ENCODE measurements at regions not wholly inside any gene's neighbourhood (a gene's known extent, or its start where the extent isn't known, plus 50 kb on each side); places are given as distances from the start of the nearest gene placed in this dataset.

DNA sequence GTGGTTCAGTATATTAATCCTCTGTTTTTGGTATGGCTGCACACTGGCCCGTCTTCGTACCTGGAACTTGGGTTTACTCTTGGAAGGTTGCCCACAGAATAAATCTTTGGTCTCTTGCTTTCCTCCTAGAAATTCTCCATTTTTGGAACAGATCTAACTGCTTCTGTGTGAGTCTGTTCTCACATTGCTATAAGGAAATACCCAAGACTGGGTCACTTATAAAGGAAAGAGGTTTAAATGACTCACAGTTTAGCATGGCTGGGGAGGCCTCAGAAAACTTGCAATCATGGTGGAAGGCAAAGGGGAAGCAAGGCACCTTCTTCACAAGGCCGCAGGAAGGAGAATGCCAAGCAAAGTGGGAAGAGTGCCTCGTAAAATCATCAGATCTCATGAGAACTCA, 407.8 kb upstream of the PDE3A start:
- DNase-seq, result no peak

DNA sequence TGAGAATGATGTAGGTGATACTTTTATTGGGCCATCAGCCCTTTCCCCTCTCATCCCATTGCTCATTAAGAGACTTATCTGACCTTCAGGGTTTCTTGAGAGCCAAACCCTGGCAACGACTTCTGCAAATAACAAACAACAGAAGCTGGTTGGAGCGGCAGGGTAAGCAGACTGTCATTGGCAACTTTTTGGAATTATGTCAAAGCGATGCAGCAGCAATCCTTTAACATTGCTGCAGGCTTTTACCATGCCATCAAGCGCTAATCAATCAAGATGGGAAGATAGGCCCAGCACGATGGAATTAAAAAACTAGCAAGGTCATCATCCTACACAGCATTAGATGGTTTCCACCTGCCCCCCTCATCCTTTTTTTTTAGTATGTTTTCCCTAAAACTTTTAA, 406.1 kb upstream of the PDE3A start:
- DNase-seq, result no peak

DNA sequence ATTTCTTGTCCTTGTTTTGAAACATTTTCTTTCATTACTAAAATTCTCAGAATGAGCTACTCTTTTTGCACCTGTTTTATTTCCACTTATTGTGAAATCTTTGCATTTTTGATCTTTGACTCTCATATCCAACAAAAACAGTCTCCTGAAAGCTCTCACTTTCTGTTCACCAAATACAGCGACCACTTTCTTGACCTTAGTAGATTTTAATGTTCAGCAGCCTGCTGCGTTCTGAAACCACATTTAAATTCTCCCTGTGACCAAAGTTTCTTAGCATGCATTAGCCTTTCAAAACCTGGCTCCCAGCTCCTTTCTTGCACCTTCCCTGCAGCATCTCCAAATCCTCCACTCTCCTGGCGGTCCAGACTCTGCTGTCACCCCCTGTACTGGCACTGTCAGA, 404.4 kb upstream of the PDE3A start:
- DNase-seq, result no peak

DNA sequence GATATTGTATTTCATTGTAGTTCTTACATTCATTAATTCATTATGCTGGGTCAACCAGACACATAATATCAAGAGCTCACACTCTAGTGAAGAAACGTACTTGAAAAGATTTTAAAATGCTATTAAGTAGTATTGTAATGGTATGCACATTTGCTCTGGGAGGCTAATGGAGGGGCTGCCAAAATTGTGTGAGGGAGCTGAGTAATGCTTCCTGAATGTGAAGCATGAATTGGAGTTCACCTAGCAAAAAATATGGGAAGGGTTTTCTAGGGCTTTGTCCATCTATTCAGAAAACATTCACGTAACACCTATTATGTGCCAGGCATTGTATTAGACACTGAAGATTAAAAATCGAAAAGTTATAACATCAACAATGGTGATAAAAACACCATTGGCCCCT, 403.8 kb upstream of the PDE3A start:
- no peak for DNase-seq

DNA sequence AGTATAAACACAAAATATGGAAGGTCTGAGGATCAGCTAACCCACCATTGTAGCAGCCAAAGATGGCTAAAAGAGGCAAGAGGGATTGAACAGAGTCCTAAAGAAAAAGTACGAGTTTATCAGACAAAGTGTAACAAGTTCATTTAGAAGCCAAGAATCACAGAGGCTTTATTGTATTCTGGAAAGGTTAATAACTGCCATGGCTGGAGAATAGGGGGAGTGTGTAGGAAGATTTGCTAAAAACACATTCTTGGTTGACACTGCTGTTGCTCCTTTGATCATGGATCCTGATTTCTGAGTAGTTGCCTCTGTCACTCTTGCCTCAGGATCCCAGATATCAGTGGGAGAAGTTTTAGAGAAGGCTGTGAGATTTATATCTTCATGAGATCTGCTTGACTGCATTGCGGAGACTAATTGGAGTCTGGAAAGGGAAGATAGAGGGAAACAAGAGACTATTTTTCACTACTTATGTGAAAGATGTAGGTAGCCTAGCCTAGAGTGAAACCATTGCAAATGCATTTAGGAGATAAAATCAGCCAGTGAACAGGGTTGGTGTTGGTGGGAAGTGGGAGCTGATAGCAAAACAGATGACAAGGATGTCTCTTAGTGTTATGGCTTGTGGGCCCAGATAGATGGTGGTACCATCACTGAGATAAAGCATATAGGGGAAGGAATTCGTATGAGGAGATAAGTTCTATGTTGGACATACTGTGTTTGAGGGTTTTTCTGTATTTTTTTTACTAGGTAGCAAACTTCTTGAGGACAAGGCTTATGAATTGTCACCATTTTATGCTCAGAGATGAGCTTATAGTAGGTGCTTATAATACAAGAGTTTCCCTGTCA, 402.9 kb upstream of the PDE3A start:
- no peak for DNase-seq

DNA sequence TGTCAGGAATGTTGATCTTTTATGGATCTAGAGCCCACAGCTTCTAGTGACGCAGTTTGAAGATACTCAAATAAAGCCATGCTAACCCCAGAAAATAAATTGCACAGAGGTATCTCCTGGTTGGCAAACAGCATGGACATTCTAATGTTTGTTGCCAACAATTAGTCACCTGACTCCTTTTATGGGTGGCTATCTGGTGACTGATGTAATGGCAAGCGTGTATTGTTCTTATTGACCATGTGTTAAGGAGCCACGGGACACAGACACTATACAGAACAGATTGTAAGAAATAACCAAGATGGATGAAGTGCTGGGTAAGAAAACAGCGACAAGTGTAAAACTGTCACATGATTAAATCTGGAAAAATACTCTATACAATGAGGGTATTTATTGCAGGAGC, 401.3 kb upstream of the PDE3A start:
- no peak for DNase-seq

DNA sequence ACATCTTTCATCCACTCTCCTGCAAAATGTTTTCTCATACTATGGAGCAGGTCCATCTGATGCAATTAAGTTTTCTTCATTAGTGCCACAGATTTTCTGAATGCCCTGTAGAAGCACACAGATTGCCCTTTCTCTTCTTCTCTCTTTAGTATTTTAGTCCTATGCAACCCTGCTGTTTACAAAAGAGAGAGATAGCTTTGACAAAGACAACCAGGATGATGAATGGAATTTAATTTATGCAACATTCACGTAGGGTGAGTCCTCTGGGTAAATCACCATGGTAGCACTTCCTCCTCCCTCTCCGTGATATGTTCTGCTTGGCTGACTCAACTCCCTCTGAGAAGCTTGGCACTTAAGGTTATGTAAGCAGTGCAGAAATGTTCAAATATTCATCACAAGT, 400.9 kb upstream of the PDE3A start:
- peak; percentile 65 to 66 for DNase-seq

DNA sequence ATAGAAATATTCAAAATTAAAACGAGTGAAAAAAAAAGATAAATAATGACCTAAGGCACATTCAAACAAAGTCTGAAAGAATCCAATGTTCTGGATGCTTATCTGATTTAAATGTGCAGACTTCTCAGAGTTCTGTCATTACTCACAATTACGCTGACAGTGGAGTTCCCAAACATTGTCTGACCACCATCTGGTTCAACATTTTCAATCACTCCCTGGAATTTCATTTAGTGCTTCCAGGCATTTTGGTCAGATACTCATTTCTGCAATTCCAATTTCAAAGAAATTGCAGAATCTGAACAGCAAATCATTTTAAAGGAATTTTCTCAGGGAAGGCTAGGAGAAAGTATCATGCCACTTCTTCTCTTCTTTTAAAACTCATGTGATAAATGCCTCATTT, 398.2 kb upstream of the PDE3A start:
- no peak for DNase-seq

DNA sequence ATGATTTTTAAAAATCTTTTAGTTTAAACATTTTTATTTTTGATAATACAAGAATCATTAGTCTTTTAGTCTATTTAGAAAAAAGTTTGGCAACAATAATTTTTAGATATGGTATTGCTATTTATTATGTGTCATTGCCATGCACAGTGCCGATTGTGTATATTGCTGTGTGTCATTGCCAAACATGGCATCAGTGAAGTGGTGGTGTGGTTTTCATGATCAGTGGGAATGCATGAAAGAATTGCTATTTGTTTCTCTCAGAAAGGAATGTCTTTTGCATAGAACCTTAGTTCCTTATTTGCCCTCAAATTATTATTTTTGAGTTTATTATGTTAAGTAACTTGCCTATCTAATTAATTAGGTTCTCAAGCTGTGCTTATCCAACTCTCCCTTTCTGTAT, 397.5 kb upstream of the PDE3A start:
- DNase-seq, result no peak

DNA sequence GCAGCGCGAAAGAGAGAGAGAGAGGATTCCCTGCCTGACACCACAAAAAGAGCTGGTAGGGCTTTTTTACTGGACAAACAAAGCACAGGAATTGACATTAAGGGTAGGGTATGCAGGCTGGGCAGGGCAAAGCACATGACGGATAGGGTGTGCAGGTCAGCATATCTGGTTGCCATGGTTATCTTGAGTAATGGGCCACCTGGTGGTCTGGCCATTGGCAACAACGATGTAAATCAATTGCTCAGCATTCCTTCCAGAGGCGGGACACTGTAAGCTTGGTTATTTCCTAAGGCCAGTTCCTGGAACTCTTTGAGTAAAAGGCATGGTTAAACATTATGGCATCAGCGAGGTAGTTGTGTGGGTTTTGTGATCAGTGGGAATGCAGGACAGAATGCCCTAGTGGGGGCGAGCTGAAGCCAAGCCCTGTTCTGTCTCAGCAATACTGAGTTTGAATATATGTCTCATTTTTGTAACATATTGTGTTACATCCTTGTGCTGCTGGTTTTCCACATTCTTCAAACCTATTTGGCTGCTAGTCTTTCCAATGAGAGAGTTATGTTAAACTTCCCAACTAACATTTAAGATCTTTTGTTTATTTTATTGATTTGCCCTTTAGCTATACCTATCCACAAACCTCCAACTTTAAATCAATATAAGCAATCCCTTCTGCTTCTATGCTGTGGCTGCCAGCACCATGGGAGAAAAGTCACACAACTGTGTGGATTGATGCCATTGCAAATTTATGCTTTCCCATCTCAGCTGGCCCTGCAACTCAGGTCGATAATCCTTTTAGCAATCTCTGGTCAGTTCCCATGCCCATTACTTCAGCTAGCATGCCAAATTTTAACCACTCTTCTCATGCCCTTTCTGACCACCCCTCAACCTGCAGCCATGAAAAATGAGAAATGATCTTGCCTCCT, 396.7 kb upstream of the PDE3A start:
- DNase-seq, result no peak

DNA sequence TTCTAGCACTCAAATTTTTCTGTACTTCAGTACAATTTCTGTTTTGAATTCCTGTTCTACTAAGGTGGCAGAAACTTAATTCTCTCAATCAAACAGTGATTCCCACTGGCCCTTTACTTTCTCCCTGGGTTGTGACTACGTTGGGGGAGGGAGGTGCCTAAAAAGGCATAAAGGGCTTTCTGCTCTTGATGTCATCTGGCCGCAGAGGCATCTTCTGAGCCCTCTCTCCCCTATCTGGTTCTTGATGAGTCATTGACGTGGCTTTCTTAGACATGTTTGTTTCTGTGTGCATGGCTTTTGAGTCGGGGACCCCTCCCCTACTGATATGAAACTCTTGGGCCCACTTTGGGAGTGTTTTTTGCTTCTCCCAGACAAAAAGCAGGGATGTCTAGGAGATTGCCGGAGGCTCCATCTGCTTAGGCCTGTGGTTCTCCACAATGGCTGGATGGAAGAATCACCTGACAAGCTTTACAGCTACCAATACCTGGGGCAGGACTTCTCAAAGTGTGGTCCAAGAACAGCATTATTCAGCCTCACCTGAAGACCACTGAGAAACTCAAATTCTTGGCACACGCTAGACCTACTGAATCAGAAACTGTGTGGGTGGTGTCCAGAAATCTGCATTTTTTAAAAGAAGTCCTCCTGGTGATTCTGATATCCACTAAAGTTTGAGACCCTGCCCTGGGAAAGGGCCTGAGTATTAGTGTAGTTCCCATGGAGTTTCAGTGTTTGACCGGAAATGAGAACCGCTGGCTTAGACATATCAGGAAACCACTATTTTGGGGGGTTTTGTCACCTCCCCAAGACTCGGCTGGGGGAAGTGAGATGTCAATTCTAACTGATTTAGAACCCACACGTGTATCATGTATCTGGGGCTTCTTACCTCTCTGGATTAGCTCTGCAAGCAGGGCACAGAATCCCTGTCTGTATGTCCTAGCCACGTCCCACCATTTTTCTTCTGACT, 395.7 kb upstream of the PDE3A start:
- DNase-seq, result no peak

DNA sequence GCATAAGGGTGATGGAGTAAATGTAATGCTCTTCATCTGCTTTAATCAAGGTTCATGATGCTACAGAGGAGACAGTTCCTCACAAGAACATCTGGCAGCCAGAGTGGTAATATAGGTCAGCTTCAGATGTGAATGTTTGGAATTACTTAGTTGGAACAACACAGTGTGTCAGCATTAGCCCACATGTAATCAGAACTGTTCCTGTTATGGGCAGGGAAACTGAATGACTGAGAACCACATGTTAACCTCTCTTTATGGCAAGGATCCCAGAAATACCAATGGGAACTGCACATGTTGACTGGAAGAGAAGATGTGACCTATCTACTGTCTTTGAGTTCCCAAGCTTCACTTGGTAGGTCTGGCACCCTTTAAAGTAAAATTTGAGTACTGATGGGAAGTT, 390.1 kb upstream of the PDE3A start:
- no peak for DNase-seq

DNA sequence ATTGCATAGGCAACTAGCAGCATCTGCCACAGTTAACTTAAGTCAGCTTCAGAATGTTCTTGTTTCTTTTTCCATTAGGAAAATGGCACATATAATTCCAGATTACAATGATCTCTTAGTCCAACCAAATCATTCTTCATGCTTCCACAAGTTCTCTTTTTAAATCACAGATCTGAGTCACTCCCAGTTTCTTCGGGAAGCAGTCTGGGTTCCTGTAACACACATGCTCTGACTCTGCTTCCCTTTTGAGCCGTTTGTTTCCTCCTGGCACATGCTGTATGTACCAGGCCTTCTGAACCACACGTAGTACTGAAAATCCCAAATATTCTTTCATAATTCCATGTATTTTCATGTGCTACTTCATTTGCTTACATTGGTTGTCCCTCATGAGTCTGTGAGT, 388.8 kb upstream of the PDE3A start:
- peak; percentile 43 to 54 for DNase-seq

DNA sequence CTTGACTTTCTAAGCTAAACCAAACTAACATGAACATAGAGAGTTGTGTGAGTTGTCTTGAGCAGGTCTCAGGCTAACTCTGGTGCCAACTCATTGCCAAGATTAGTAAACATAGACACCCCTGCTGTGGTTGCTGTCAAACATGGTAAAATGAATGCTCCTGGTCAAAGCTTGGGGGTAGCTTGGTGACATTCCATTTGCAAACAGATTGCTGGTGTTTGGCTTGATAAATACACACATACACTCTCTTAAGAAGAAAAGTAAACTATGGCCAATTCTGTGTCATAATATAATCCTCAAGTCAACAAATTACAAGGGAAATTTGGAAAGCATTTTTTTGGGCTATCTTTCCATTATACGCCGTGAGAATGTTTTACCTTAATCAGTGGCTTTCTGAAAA, 386.4 kb upstream of the PDE3A start:
- no peak for DNase-seq

DNA sequence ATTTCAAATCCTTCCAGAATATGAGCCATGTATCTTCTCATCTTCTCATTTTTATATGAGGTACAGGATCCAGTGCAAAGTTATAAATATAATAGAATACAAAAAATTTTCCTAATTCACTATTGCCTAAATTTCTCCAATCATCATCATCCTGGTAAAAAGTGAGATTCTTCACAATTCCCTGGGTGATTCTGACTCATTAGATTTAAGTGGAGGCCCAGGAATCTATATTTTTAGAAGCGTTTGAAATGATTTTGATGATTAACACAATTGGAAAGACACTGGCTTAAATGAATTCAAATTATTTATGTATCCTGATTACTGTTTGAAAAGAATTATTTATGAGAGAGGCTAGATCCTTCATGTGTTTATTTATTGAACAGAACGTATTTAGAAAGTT, 380.3 kb upstream of the PDE3A start:
- DNase-seq, result no peak

DNA sequence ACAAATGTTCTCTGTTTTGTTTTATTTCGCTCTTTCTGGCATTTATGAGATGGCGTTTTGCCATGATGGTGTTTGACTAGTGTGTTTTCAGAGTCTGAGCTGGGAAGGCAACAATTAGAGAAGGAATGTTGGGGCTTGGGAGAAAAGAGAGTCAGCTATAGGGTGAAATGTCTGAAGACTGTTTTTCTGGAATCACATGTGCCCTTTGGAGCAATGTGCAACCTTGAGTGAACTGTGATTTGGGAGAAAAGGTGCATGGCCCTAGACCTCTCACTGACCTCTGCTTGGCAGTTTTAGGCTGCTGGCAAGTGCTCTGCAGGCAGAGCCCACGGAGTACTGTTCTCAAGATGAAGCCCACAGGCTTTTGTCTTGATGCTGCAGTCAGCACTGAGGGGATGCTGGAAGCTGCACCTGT, 379.9 kb upstream of the PDE3A start:
- no peak for DNase-seq

DNA sequence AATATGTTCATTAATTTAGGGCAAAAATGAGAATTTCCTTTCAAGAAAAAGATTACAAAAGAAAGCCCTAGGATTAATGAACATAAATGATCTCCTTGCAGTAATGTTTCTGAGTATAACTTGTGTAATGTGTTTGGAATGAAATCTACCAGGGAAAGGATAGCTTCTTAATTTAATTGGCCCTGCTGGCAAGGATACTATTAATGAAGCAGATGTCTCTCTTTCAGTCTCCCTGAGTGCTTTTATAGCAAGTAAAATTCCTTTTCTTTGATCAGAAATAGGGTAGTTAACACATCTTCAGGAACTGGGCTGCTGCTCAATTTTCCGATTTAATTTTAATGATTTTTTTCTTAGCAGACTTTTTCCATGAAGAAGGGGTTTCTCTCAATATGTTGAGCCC, 379.4 kb upstream of the PDE3A start:
- DNase-seq, result no peak

DNA sequence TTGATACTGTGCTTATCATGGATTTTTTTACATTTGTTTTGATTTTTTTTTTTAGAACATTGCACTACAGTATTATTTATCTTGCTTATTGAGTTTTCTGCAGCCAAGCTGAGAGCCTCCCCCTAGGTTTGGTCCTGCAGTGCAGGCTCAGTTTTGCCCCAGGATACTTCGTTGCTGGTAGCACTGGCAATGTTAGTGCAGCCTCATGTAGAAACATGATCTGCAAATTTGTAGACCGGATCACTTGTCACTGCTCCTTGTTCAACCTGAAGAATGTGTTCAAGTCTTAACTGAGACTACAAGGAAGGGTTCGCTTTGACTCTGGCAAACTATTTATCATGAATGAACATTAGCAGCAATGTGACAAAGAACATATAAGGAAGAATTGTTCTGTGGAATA, 377.2 kb upstream of the PDE3A start:
- no peak for DNase-seq

DNA sequence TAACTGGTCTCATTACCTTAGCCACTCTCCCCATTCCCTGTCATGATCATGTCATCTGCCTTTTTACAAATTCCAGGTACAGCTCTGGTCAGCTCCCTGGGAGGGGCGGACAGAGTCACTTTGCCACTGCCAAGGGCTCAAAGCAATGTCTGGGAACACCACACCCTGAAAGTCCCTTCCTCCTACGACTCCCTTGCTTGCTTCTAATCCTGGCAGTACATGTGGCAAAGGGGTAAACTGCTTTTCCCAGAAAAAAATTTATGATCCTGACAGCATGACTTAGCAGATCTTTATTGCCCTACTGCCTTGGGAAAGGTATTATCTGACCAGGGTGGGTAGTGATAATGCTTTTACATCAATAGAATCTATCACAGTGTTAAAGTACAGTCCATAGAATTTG, 376.0 kb upstream of the PDE3A start:
- DNase-seq, result no peak

DNA sequence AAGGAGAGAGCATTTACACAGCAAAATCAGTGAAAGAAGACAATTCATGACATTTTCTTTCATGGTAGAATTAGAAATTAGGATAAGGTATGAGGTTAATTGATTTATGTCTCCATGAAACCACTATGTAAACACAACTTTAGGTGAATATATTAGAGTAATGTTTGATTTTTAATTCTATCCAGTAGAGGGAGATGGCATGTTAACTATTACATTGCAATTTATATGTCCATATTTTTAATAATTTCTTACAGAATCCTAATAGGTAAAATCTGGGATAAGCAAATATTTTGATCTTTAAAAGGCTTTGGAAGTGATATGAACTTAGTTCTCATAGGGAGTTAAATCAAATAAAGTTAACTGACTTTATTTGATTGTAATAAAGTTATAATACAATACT, 373.4 kb upstream of the PDE3A start:
- no peak for DNase-seq

DNA sequence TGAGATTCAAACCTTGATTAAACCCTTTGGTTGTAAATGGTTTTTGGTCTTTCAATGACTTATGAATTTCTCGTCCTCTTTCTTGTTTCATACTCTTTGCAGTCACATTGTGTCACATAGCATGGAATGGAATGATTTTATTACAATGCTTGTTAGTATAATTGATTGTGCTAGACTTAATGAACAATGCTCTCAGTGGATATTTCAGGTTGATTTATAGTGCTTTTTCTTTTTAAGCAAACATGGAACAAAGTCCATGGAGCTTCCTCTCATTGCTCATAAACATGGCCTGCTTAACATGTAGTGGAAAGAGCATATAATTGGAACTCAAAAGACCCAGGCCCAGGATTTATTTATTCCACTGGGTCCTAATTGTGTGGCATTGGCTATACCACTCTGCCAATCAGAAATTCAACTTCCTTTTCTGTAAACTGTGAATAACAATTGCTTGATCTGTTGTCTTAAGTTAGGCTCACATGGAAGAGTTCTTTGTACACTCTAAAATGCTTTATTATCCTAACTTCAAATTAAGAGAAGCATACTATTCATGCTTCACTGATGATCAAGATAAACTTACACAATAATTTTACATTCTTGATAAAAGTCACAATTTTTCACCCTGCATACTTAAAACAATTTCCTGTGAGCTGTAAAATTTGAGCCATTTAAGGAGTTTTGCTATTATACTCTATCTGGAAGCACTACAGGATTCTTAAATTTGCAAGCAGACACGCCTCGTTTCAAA, 370.5 kb upstream of the PDE3A start:
- DNase-seq, result no peak

DNA sequence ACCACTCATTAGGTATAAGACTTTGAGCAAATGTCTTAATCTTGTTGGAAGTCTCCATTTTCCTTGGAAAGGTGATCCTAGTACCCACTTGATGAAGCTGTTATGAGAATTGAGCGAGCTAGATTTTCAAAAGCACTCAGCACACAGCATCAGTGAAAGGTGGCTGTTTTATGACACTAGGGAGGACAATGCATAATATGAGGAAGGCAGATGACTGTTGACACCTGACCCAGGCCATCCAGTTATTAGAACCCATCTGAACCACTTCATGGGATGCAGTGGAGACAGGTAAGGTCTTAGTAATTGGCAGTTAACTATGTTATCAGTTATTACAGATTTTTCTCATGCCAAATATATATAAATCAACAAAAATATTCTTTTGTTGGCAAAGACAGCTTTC, 369.9 kb upstream of the PDE3A start:
- no peak for DNase-seq

All from inflammatory macrophage (primary cell).